DMS79 (cell line): ENCODE measurements at regions not wholly inside any gene's neighbourhood (a gene's known extent, or its start where the extent isn't known, plus 50 kb on each side); places are given as distances from the start of the nearest gene placed in this dataset.
A peak's percentile ranks its signal among the peaks of the same experiment; 100 is the strongest.

Experiments
- DNase-seq: peaks from one replicate; lab custom pipeline; 2025; lab: John Stamatoyannopoulos, UW

DNA sequence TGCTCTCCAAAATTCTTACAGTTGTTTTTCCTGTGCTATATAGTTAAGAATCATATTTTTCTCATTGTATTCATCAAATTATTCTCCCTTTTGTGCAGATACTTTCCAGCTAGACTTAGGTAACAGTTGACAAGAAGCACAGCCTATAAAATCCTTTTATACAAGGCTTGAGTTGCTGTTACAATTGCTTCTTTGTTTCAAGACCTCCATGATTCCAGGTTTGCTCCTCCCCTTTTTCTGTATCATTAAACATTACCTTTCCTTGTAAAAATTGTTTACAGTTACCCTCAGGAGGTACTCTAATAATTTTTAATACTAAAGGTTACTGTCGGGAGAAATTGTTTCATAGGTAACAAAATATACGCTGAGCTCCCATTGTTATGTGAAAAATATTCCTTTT is 192.3 kb upstream of the GRID2 start:
- no peak for DNase-seq

DNA sequence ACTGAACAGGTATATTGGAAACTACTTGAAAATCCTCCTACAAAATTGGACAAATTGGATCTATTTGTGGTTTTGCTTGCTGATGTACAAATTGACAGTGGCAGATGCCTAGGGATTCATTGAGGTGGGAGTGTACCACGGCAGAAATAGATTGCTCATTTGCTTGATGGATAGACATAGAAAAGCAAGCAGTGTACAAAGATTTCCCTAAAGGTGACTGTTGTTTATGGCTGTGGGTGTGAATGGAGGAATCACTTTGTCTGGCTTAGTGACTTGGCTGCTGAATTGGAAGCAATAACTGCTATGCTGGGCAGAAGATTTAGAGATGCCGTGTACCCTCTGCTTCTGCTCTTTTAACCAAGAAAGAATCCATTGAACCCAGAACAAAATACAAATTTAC is 191.0 kb upstream of the GRID2 start:
- no peak for DNase-seq

DNA sequence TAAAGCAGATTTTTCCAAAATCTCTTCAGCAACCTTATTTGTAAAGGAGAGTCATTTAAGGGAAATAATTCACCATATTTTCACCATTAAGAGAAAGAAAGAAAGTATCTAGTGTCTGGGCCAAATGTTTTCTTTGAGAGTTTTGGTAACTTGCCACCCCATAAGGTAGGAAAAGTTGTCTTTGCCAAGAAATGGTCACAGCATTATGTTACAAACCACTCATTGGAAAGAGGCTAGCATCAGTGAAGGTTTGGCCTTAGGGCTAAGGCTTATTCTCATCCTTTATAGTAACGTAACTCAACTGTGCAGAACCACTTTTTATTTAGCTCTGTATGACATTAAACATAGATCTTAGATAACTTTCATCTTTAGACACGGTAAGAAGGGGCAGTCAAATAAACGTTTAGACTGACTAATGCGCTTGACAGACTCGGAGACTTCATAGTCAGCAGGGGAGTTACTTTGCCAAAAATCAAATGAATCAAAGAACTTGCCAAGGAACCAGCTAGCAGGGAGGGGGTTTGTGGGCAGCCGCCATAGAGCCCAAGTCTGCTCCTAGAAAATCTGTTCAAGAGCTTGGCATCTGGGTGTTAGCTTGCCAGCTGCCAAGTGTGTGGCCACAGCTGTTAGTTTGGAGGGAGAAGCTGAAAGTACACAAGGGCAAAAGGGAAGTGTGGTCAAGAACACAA is 182.8 kb upstream of the GRID2 start:
- DNase-seq = peak; percentile 95

DNA sequence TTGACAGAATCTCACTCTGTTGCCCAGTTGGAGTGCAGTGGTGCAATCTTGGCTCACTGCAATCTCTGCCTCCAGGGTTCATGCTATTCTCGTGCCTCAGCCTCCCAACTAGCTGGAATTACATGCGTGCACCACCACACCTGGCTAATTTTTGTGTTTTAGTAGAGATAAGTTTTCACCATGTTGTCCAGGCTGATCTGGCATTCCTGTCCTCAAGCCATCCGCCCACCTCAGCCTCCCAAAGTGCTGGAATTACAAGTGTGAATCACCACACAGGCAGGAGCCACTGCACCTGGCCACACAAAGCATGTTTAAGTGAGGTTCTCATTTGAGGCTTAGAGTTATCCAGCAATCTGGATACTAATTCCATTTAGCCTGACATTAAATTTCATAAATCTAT is 180.9 kb upstream of the GRID2 start:
- DNase-seq = no peak

DNA sequence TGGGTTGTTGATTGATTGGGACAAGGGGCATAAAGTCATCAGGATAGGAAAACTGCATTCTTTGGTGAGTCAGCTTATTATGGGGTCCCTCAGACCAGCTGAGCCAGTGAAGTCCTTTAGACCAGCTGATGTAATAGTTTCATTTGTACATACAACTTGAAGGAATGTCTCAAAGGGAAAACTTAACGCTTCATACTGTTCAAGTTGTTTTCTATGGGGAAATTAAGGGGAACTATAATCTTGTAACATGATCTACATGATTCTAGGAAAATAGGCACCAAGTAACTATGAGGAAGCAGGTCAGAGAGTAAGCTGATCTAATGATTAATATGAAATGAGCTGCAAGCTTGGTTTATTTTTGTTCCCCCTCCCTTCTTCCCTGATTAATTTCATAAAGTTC is 175.1 kb upstream of the GRID2 start:
- DNase-seq = no peak

DNA sequence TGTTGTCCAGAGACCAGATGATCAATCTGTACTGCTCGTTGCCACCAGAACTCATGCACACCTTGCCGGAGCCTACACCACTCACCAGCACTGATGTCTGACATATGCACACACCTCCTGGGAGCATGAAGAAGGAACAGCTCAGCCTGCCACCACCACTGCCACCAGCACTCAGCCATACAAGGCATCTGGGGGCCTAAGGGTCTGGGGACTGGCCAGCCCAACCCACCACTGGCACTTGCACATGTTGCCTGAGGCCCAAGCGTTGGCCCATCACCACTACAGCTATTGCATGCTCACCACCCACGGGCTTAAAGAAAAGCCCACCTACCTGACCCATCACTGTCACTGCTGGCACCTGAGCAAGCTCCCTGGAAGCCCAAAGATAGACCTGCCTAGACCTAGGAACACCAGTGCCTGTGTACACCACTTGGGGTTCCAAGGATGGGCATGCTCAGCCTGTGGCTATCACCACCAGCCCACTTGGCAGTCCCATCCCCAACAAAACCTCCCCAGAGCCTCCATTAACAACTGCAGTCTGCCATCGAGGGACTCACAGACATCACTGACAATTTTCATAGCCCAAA is 174.3 kb upstream of the GRID2 start:
- no peak for DNase-seq

DNA sequence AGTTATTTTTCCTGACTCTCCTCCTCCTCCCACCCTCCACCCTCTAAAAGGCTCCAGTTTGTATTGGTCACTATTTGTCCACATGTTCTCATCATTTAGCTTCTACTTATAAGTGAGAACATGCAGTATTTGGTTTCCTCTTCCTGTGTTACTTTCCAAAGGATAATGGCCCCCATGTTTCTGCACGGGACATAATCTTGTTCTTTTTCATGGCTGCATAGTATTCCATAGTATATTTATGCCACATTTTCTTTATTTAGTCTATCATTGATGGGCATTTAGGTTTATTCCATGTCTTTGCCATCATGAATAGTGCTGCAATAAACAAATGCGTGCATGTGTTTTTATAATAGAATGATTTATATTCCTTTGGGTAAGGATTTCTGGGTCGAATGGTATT is 167.3 kb upstream of the GRID2 start:
- DNase-seq = no peak

DNA sequence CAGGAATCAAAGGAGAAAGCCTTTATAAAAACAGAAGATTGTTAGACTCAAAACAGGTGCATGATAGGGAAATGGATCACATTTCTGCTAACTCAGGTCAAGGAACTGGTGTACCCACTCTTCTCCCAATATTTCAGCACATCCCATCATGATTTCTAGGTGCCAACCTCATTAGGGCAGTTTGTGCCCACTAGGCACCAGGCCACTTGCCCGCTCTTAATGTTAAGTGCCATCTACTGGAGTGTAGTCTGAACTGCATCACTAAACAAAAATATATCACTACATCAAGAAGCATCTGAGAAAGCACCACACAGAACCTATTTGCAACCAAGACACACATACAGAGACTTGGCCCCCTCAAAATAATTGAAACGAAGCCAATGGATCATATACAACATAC is 140.4 kb upstream of the GRID2 start:
- no peak for DNase-seq

DNA sequence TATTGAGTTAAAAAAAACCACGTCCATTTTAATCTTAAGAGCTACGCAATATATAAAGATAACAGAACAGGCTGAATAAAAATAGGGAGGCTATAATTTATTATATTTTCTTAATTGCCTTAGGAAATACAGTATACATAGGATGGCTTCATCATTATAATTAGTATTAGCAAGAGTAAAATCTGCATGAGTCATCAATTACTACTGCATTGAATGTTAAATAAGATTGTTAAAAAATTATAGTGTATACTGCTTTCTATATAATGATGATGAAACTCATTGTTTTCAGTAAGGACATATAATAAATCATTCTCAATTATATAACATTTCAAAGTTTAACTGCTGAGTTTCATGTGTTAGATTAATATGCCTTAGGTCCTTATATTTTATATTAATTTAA is 133.4 kb upstream of the GRID2 start:
- no peak for DNase-seq

DNA sequence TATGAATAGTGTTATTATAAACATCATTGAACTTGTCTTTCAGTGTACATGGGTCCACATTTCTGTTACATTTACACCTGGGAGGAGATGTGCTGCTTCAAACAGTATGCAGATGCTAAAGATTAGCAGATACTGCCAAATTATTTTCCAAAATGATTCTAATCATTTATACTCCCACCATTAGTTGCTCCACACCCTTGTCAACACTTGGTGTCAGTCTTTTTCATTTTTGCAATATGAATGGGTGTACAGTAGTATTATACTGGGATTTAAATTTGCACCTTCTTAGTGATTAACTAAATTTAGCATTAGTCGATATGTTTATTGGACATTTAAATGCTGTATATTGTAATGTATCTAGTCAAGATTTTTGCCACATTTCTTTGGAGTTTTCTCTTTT is 131.6 kb upstream of the GRID2 start:
- no peak for DNase-seq

DNA sequence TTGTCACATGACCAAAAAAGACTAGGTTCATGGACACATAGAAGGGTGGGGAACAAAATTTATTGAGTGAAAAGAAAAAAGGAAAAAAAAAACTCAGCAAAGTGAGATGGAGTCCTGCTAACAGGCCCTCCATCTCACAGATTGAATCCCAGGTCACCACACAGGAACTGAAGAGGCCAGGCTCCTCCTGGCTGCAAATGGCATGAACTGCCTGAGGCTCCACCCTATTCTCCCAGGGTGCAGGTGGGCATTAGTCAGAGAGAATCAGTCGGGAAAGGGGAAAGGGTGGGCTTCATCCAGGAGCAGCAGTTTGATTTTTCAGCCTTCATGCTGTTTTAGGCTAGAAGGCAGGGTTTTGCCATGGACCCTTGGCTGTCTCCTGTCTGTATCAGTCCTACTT is 128.5 kb upstream of the GRID2 start:
- no peak for DNase-seq

DNA sequence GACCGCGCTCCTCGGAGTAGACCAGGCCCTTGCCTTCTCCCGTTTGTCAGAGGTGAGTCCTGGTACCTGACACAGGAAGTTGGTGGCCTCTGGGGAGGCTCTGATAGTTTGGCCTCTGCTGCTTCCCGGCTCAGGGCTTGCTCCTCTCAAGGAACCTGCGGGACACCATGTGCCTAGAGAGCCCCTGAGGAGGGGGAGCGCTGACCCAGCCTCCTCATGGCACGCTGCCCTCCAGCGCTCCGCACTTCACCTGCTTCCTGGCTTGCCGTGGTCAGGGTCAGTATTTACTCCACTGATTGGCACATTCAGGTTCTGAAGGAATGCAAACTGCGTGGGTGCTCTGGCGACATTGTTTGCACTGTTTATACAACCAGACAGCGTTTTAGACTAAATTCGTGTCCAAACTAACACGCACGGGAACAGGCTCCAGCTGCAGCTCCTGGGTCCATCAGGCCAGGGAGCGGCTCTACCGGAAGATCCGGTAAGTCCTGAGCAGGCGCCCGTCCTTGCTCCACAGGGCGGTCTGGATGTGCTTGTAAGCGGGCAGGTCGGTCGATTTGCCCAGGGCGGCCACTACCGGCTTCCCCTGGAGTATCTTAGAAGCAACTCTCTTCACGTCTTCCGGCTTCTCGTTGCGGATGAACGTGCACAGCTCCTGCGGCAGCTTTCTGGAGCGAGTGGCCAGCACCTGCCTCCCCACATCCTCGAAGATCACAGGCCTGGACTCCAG is 121.6 kb upstream of the GRID2 start:
- DNase-seq = no peak

DNA sequence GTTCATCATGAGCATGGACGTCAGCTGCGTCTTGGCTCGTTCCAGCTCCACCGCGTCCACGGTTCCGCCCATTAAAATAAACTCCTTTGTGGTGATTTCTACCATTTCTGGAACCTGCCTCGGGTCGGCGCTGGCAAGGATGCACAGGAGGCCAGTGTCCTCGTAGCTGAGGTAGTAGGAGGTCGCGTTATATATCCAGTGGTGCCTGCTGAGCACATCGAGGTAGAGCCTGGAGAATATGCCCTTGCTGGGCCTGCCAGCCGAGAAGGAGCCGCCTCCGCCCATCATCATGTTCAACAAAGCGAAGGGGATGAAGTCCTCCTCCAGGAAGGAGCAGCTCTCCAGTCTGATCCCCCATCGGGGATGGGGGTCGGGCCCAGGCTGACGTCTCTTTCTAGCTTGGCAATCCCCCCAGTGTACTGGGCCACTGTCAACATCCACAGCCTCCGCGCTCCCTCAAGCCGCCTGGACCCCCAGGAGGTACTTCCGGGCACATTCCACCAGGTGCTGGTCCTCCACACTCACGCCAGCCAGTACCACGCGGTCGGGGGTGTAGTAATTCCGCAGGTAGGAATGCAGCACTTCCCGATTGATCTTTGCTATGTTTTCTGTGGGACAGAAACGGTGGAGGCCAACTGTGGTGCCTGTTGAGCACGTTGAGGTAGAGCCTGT is 120.9 kb upstream of the GRID2 start:
- DNase-seq = no peak

DNA sequence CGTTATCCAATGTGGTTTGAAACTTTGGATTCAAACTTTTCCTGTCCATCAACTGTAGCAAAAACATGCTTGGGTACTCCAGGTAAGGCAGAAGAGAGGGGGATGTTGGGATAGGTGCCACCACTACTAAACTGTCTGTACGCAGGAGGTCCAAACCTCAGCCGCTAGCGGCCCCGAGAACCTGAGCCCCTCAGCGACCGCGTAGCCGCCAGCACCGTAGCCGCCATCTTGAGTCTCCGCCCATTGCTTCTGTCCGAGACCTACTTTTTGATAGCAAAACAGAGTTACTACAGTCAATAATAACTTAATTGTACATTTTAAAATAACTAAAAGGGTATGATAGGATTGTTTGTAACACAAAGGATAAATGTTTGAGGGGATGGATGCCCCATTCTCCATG is 119.9 kb upstream of the GRID2 start:
- DNase-seq = no peak

DNA sequence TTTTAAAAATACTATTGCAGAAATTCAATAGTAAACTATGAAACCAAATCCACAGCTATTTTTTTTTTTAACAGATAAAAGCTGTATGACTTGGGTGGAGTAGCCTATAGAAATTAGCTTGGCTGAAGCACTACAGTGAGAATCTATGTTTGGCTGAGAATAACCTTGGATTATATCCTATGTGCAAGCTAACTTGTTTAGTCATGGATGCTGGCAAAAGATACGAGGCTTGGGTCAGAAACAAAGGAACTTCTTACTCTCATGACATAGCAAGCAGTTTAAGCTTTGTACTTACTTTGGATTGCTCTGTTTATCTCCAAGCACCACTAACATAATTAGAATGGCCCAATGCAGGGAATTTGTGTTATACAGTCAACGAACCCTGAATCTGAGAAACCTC is 119.2 kb upstream of the GRID2 start:
- no peak for DNase-seq

DNA sequence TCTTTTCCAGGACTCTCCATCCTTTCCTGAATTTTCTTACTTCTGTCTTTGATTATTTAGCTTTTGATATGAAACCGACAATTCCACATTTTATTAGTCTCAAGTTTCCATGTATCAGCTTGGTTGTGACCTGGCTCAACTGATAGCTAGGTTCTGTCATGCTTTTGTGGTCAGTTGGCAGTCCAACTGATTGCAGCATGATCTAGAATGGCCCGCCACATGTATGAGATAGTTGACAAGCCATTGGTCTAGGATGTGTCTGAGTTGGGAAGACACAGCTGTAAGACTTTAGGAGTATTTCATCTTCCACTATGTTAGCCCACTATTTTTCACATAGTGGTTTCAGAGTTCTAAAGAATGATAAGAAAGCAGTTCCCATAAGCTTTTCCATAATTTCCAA is 117.5 kb upstream of the GRID2 start:
- no peak for DNase-seq

DNA sequence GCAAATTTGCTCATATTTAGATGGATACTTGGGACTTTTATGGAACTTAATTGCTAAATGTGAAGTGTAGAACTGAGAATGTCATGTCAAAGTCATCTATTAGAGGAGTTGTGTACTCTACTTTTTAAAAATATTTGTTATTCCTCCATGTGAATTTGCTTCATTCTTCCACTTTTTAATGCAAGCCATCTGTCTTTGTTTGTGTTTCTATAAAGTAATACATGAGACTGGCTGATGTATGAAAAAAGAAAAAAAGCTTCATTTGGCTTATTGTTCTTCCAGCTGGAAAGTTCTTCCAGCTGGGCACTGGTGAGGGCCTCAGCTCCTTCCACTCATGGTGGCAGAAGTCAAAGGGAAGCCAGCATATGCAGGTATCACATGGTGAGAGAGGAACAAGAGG is 114.6 kb upstream of the GRID2 start:
- DNase-seq = no peak

DNA sequence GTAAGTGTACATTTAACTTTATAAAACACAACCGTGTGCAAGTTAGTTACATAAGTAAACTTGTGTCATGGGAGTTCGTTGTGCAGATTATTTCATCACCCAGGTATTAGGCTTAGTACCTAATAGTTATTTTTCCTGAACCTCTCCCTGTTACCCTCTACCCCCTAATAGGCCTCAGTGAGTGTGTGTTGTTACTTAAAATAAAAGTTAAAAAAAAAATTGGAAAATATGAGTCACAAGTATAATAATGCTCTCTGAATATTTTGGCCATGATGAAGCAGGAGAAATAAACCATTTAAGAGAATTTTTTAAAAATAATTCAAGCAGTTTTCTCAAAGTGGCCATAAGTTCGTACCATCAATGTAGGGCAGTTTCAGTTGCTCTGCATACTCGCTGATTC is 105.1 kb upstream of the GRID2 start:
- DNase-seq = no peak

DNA sequence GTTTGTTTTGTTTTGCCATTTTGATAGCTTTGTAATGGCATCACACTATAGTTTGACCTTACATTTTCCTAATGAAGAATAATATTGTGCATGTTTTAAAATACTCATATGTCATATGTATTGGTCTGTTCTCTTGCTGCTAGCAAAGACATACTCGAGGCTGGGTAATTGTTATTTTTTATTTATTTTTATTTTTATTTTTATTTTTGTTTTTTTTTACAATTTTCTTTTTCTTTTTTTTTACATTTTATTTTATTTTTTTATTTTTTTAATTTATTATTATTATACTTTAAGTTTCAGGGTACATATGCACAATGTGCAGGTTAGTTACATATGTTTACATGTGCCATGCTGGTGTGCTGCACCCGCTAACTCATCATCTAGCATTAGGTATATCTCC is 104.6 kb upstream of the GRID2 start:
- no peak for DNase-seq

DNA sequence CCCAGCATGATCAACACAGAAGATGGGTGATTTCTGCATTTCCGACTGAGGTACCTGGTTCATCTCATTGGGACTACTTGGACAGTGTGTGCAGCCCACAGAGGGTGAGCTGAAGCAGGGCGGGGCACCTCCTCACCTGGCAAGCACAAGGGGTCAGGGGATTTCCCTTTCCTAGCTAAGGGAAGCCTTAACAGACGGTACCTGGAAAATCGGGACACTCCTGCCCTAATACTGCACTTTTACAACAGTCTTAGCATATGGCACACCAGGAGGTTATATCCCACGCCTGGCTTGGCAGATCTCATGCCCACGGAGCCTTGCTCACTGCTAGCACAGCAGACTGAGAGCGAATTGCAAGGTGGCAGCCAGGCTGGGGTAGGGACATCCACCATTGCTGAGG is 92.9 kb upstream of the GRID2 start:
- DNase-seq = no peak

DNA sequence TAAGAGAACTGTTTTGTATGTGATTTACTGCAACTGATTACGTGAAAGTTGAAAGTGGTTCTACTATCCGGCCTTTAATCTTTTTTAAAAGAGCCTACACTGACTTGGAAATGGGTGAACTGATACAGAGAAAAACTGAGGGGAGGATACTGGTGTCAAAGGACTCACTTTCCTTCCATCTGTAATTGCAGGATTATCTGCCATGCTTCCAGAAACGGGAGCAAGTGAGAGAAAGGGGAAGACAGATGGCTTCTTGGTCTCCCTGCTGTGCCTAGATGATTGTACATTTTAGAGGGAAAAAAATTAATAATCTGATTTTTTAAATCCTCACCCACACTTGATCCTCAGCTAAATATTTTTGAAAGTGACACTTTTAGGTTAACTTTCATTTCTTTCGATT is 88.3 kb upstream of the GRID2 start:
- no peak for DNase-seq

DNA sequence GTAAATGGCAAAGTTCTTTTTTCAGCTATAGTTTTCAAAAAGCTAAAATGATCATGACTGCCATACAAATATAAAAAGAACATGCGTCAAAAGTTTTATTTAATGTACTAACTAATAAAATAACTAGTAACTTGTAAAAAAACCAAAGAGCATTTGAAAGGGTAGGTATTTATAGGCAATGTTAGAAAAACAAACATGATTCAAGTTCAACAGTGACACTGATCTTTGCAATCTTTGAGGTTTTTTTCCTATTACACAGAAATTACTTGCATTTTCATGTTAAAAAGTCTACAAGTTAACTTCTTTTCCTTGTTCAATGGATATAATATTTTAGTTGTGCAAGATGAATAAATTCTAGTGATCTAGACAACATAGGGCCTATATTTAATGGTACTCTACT is 72.3 kb upstream of the GRID2 start:
- no peak for DNase-seq

DNA sequence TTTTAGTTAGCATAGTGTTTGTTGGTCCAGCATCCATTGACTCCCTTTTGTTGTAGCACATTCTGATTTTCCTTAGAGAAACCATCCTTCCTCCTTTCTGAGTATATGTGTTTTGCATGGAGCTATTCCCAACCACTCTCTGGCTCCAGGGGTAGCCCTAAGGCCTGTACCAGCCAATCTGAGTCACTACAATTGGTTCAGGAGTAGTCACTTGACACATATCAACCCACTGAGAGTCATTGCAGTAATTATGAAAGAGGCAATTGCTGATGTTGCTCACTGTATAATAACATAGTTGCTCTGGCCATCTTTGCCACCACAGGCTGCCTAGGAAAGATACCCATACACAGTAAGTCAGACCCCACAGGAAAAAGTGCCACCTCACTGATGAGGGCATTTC is 71.2 kb upstream of the GRID2 start:
- no peak for DNase-seq
